WTC11 (cell line): ENCODE measurements at regions not wholly inside any gene's neighbourhood (a gene's known extent, or its start where the extent isn't known, plus 50 kb on each side); places are given as distances from the start of the nearest gene placed in this dataset.

Experiments
- ATAC-seq: fragments of 200-7000 bp; cut with Tn5 transposase; 2 replicates; pipeline ENCODE4 v1.10.0; 2021; ENCODE audit warnings: mild to moderate bottlenecking, moderate library complexity
- CTCF ChIA-PET: fragments of 300-600 bp; sonication (Branson Sonifier 250); formaldehyde crosslinking; loops from one replicate; lab custom pipeline; 2021; ENCODE audit warnings: antibody characterized with exemption; lab: Charles Lee
- POLR2A ChIA-PET: fragments of 350-600 bp; sonication (Branson Sonifier 250); formaldehyde crosslinking; loops from one replicate; lab custom pipeline; 2021; ENCODE audit warnings: antibody characterized with exemption; lab: Charles Lee
- DNase-seq: peaks from one replicate; pipeline ENCODE4 v3.0.0; 2021; ENCODE audit warnings: low spot score
- H3K27ac Mint-ChIP-seq: 2 replicates; pipeline ENCODE4 v1.8.0; 2021; ENCODE audit warnings: mixed read lengths
- H3K27me3 Mint-ChIP-seq: 2 replicates; pipeline ENCODE4 v1.8.0; 2021; ENCODE audit warnings: low read depth, mild to moderate bottlenecking, moderate library complexity, mixed read lengths
- H3K36me3 Mint-ChIP-seq: 2 replicates; pipeline ENCODE4 v1.8.0; 2021; ENCODE audit warnings: mixed read lengths
- H3K4me1 Mint-ChIP-seq: 2 replicates; pipeline ENCODE4 v1.8.0; 2022; ENCODE audit warnings: mixed read lengths
- H3K4me3 Mint-ChIP-seq: 2 replicates; pipeline ENCODE4 v1.8.0; 2021; ENCODE audit warnings: mild to moderate bottlenecking, moderate library complexity, mixed read lengths
- H3K9me3 Mint-ChIP-seq: 2 replicates; pipeline ENCODE4 v1.8.0; 2021; ENCODE audit warnings: mixed read lengths
- ATF1 ChIP-seq: sonication (generic); formaldehyde crosslinking; IDR thresholded peaks from 2 replicates; pipeline ENCODE4 v1.8.1; 2023; ENCODE audit warnings: mild to moderate bottlenecking, moderate library complexity, missing genetic modification reagents
- CREM ChIP-seq: sonication (generic); formaldehyde crosslinking; IDR thresholded peaks from 2 replicates; pipeline ENCODE4 v1.8.1; 2022; ENCODE audit warnings: mild to moderate bottlenecking, missing genetic modification reagents, moderate library complexity
- ESRRA ChIP-seq: sonication (generic); formaldehyde crosslinking; IDR thresholded peaks from 2 replicates; pipeline ENCODE4 v1.8.1; 2022; ENCODE audit warnings: mild to moderate bottlenecking, missing genetic modification reagents, borderline replicate concordance
- FOXP1 ChIP-seq: sonication (generic); formaldehyde crosslinking; IDR thresholded peaks from 2 replicates; pipeline ENCODE4 v1.8.0; 2022; ENCODE audit warnings: missing genetic modification reagents, mild to moderate bottlenecking, moderate library complexity, borderline replicate concordance
- GRHL2 ChIP-seq: fragments of 250-450 bp; sonication (Bioruptor Pico); IDR thresholded peaks from 2 replicates; pipeline ENCODE4 v1.8.0; 2022; ENCODE audit warnings: mild to moderate bottlenecking, moderate library complexity; ENCODE audit not compliant: insufficient replicate concordance, severe bottlenecking
- IRF2 ChIP-seq: sonication (generic); formaldehyde crosslinking; IDR thresholded peaks from 2 replicates; pipeline ENCODE4 v1.8.0; 2022; ENCODE audit warnings: low read depth, missing genetic modification reagents, borderline replicate concordance
- NR3C1 ChIP-seq: sonication (generic); formaldehyde crosslinking; conservative IDR thresholded peaks from 2 replicates; pipeline ENCODE4 v1.8.1; 2023; ENCODE audit warnings: low read depth, mild to moderate bottlenecking, missing genetic modification reagents
- PRRX2 ChIP-seq: fragments of 250-450 bp; sonication (Bioruptor Pico); IDR thresholded peaks from 2 replicates; pipeline ENCODE4 v1.8.0; 2021; ENCODE audit warnings: mild to moderate bottlenecking
- RELA ChIP-seq: sonication (generic); formaldehyde crosslinking; IDR thresholded peaks from 2 replicates; pipeline ENCODE4 v1.8.1; 2022; ENCODE audit warnings: missing genetic modification reagents, mild to moderate bottlenecking, borderline replicate concordance
- SMAD4 ChIP-seq: sonication (generic); formaldehyde crosslinking; IDR thresholded peaks from 2 replicates; pipeline ENCODE4 v1.8.0; 2022; ENCODE audit warnings: mild to moderate bottlenecking, missing genetic modification reagents
- TEAD1 ChIP-seq: sonication (generic); formaldehyde crosslinking; IDR thresholded peaks from 2 replicates; pipeline ENCODE4 v1.8.0; 2022; ENCODE audit warnings: mild to moderate bottlenecking, missing genetic modification reagents
- TEAD4 ChIP-seq: sonication (generic); formaldehyde crosslinking; IDR thresholded peaks from 2 replicates; pipeline ENCODE4 v1.8.0; 2022; ENCODE audit warnings: mild to moderate bottlenecking, missing genetic modification reagents
- TP53 ChIP-seq: sonication (generic); formaldehyde crosslinking; IDR thresholded peaks from 2 replicates; pipeline ENCODE4 v1.8.1; 2023; ENCODE audit warnings: mild to moderate bottlenecking, missing genetic modification reagents
- ZBTB21 ChIP-seq: sonication (generic); formaldehyde crosslinking; IDR thresholded peaks from 2 replicates; pipeline ENCODE4 v1.8.1; 2023; ENCODE audit warnings: mild to moderate bottlenecking, missing genetic modification reagents, borderline replicate concordance
- TF ChIP-seq, protein P1 (sequence below): fragments of 250-450 bp; sonication (Bioruptor Pico); IDR thresholded peaks from 2 replicates; pipeline ENCODE4 v1.9.0; 2021; ENCODE audit warnings: moderate library complexity, mild to moderate bottlenecking, inconsistent platforms, borderline replicate concordance
- TF ChIP-seq, protein P2 (sequence below): sonication (generic); formaldehyde crosslinking; IDR thresholded peaks from 2 replicates; pipeline ENCODE4 v1.8.0; 2022; ENCODE audit warnings: mild to moderate bottlenecking, missing genetic modification reagents
- TF ChIP-seq, protein P3 (sequence below): sonication (generic); formaldehyde crosslinking; IDR thresholded peaks from 2 replicates; pipeline ENCODE4 v1.8.0; 2022; ENCODE audit warnings: mild to moderate bottlenecking, missing genetic modification reagents
- TF ChIP-seq, protein P4 (sequence below): fragments of 250-450 bp; sonication (Bioruptor Pico); IDR thresholded peaks from 2 replicates; pipeline ENCODE4 v1.9.0; 2021; ENCODE audit warnings: mild to moderate bottlenecking
- TF ChIP-seq, protein P5 (sequence below): fragments of 250-450 bp; sonication (Bioruptor Pico); IDR thresholded peaks from 2 replicates; pipeline ENCODE4 v1.8.0; 2021; ENCODE audit warnings: mild to moderate bottlenecking
- TF ChIP-seq, protein P6 (sequence below): sonication (generic); formaldehyde crosslinking; IDR thresholded peaks from 2 replicates; pipeline ENCODE4 v1.8.0; 2022; ENCODE audit warnings: missing genetic modification reagents
- TF ChIP-seq, protein P7 (sequence below): sonication (generic); formaldehyde crosslinking; IDR thresholded peaks from 2 replicates; pipeline ENCODE4 v1.8.1; 2023; ENCODE audit warnings: mild to moderate bottlenecking, missing genetic modification reagents, moderate library complexity

DNA sequence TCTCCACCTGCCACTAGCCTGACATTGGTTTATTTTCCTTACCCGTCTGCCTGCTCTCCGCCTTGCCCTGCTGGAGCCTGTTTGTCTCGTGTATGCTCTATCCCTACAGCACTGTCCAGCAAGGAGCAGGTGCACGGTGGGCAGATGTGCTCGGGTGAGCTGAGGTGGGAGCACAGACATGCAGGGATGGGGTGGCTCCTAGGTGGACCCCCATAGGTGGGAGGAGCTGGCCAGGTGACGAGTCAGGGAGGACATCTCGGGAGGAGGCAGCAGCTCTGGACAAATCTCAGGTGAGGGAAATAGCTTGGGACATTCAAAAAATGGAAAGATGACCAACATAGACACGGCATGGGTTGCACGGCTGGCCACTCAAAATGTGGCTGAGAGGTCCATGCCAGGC is 89.2 kb upstream of the SHANK2 start (continued):
- TF ChIP-seq, protein P1, sequence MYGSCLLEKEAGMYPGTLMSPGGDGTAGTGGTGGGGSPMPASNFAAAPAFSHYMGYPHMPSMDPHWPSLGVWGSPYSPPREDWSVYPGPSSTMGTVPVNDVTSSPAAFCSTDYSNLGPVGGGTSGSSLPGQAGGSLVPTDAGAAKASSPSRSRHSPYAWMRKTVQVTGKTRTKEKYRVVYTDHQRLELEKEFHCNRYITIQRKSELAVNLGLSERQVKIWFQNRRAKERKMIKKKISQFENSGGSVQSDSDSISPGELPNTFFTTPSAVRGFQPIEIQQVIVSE (CRISPR knock-in tag), result no peak
- TF ChIP-seq, protein P2, sequence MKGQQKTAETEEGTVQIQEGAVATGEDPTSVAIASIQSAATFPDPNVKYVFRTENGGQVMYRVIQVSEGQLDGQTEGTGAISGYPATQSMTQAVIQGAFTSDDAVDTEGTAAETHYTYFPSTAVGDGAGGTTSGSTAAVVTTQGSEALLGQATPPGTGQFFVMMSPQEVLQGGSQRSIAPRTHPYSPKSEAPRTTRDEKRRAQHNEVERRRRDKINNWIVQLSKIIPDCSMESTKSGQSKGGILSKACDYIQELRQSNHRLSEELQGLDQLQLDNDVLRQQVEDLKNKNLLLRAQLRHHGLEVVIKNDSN (CRISPR knock-in tag), result no peak
- TF ChIP-seq, protein P3, sequence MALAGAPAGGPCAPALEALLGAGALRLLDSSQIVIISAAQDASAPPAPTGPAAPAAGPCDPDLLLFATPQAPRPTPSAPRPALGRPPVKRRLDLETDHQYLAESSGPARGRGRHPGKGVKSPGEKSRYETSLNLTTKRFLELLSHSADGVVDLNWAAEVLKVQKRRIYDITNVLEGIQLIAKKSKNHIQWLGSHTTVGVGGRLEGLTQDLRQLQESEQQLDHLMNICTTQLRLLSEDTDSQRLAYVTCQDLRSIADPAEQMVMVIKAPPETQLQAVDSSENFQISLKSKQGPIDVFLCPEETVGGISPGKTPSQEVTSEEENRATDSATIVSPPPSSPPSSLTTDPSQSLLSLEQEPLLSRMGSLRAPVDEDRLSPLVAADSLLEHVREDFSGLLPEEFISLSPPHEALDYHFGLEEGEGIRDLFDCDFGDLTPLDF (CRISPR knock-in tag), result no peak
- TF ChIP-seq CREM, result no peak

DNA sequence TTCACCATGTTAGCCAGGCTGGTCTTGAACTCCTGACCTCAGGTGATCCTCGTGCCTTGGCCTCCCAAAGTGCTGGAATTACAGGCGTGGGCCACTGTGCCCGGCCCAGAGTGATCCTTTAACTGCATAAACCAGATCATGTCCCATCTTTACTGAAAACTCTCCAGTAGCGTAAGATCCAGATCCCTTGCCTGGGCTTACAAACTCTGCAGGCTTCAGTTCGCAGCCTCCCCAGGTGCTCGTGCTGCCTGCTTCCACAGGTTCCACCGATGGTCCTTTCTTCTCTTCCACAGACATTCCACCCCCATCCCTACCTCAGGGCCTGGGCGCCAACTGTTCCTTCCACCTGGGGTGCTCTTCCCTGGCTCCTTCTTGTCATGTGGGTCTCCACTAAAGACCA is 88.8 kb upstream of the SHANK2 start:
- H3K36me3 Mint-ChIP-seq, result no peaks in the 10 kb centered on the region
- no peak for TF ChIP-seq PRRX2 (CRISPR knock-in tag)
- TF ChIP-seq ESRRA (CRISPR knock-in tag), result no peak
- TF ChIP-seq SMAD4 (CRISPR knock-in tag), result no peak
- TF ChIP-seq, protein P4, sequence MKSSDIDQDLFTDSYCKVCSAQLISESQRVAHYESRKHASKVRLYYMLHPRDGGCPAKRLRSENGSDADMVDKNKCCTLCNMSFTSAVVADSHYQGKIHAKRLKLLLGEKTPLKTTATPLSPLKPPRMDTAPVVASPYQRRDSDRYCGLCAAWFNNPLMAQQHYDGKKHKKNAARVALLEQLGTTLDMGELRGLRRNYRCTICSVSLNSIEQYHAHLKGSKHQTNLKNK (CRISPR knock-in tag), result no peak
- TF ChIP-seq ZBTB21, result no peak
- no peak for TF ChIP-seq GRHL2 (CRISPR knock-in tag)
- TF ChIP-seq IRF2 (CRISPR knock-in tag), result no peak
- TF ChIP-seq, protein P5, sequence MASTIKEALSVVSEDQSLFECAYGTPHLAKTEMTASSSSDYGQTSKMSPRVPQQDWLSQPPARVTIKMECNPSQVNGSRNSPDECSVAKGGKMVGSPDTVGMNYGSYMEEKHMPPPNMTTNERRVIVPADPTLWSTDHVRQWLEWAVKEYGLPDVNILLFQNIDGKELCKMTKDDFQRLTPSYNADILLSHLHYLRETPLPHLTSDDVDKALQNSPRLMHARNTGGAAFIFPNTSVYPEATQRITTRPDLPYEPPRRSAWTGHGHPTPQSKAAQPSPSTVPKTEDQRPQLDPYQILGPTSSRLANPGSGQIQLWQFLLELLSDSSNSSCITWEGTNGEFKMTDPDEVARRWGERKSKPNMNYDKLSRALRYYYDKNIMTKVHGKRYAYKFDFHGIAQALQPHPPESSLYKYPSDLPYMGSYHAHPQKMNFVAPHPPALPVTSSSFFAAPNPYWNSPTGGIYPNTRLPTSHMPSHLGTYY, result no peak
- no peak for TF ChIP-seq TP53 (CRISPR knock-in tag)
- TF ChIP-seq NR3C1 (CRISPR knock-in tag), result no peak
- TF ChIP-seq TEAD4 (CRISPR knock-in tag), result no peak
- TF ChIP-seq ATF1 (CRISPR knock-in tag), result no peak
- TF ChIP-seq, protein P6, sequence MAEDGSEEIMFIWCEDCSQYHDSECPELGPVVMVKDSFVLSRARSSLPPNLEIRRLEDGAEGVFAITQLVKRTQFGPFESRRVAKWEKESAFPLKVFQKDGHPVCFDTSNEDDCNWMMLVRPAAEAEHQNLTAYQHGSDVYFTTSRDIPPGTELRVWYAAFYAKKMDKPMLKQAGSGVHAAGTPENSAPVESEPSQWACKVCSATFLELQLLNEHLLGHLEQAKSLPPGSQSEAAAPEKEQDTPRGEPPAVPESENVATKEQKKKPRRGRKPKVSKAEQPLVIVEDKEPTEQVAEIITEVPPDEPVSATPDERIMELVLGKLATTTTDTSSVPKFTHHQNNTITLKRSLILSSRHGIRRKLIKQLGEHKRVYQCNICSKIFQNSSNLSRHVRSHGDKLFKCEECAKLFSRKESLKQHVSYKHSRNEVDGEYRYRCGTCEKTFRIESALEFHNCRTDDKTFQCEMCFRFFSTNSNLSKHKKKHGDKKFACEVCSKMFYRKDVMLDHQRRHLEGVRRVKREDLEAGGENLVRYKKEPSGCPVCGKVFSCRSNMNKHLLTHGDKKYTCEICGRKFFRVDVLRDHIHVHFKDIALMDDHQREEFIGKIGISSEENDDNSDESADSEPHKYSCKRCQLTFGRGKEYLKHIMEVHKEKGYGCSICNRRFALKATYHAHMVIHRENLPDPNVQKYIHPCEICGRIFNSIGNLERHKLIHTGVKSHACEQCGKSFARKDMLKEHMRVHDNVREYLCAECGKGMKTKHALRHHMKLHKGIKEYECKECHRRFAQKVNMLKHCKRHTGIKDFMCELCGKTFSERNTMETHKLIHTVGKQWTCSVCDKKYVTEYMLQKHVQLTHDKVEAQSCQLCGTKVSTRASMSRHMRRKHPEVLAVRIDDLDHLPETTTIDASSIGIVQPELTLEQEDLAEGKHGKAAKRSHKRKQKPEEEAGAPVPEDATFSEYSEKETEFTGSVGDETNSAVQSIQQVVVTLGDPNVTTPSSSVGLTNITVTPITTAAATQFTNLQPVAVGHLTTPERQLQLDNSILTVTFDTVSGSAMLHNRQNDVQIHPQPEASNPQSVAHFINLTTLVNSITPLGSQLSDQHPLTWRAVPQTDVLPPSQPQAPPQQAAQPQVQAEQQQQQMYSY (CRISPR knock-in tag), result no peak
- no peak for TF ChIP-seq TEAD1 (CRISPR knock-in tag)
- no peak for TF ChIP-seq RELA (CRISPR knock-in tag)
- TF ChIP-seq, protein P7, sequence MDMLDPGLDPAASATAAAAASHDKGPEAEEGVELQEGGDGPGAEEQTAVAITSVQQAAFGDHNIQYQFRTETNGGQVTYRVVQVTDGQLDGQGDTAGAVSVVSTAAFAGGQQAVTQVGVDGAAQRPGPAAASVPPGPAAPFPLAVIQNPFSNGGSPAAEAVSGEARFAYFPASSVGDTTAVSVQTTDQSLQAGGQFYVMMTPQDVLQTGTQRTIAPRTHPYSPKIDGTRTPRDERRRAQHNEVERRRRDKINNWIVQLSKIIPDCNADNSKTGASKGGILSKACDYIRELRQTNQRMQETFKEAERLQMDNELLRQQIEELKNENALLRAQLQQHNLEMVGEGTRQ (CRISPR knock-in tag), result no peak
- no peak for TF ChIP-seq FOXP1
- peaks cover 12% of the 10 kb centered on the region for H3K4me1 Mint-ChIP-seq
- no peak for DNase-seq
- ChIA-PET POLR2A (no interaction called here), CTCF (interaction anchor here (2.2 kb wide), 1 partner anchor 221 kb away, joined by 8 read pairs; no protein-coding TSS in a partner anchor)
- H3K9me3 Mint-ChIP-seq, result peaks cover 8% of the 10 kb centered on the region
- no peak overlapping the region for H3K27ac Mint-ChIP-seq
- peaks cover 7% of the 10 kb centered on the region for H3K27me3 Mint-ChIP-seq
- ATAC-seq, result no peak
- H3K4me3 Mint-ChIP-seq, result no peak overlapping the region
